ENCODE measurements at regions not wholly inside any gene's neighbourhood (a gene's known extent, or its start where the extent isn't known, plus 50 kb on each side); places are given as distances from the start of the nearest gene placed in this dataset.

- peak; percentile 86 for DNase-seq (ENCODE audit: low read depth)
Measured at GRCh38 chr2:176642074-176642473, 372.8 kb downstream of the MTX2 start.

- DNase-seq (ENCODE audit: low read depth): peak; percentile 78
Measured at GRCh38 chr2:176643646-176644045, 374.4 kb downstream of the MTX2 start.

DNA sequence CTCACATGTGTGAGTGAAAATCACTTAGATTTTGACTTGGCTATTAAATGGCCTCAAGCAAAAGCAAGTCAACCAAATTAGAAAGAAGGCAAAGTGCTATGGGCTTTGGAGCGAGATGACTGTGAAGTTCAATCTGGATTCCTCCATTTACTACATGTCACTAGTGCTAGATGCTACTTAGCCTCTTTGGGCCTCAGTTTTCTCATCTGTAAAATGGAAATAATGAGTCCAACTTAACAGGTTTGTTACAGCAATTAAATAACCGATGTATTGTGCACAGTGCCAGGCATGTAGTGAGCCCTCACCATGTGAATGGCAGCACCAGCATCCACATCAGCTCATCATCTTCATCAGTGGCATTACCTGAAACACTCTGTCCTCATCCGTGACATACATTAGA is 376.3 kb downstream of the MTX2 start:
- no peak for DNase-seq (ENCODE audit: low read depth)

DNA sequence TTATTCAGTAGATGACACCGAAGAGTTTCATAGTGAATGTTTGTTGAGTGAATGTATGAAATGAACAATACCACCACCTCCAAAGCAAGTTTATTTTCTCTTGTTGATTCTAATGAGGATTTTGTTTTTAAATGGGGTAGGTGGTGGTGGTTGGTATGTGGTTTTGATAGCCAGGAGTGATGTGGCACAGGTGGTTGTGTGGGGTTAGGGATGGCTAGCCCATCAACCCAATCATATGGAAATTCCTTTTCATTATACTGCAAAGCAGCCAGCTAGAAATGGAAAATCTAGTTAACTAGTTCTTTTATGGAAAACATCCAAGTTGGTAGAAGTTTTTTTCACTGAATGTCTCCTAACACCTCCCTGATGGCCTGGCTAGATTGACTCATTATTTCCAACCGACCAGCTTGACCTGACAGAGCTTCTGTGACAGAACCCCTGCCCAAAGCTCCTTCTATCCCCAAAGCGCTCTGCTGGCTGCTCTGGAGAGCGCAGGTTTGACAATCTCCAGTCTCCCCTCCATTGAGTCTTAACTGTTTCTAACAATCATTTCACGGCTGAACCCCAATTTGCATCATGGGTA is 376.9 kb downstream of the MTX2 start:
- DNase-seq (ENCODE audit: low read depth): no peak

DNA sequence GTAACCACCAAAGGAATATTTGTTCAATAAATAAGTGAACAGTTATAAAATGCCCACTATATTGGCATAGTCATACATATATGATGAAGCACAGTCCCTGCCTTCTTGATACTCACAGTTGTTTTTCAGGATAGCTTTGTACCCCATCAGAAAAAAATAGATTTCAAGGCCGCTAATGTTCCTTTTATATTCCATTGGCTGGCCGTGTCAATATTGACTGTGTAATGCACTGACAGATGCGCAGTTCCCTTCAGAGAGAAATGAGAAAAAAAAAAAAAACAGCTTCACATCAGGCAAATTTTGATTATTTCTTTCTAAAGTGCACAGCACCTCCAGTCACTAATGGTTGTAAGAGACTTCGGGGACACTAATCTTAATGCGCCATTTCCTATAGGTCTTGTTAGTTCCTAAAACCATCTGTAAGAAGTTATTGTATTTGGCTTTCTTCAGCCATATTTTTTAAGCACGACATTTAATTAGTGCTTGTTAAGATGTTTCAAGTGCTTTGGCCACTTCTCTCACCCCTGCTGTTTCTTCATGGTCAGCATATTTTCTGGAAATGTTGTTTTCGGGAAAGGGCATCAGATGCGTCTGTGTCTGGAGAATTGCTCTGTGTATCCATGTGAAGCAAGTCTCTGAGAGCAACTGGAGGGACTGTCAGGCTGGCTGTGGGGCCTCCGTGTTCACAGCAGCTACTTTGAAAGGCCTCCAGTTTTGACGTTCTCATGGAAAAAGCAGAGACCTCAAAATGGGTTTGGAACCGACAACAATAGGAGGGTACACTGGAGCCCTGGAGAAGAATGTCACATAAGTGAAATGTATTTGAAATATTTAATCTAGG is 378.3 kb downstream of the MTX2 start:
- DNase-seq (ENCODE audit: low read depth): no peak

DNA sequence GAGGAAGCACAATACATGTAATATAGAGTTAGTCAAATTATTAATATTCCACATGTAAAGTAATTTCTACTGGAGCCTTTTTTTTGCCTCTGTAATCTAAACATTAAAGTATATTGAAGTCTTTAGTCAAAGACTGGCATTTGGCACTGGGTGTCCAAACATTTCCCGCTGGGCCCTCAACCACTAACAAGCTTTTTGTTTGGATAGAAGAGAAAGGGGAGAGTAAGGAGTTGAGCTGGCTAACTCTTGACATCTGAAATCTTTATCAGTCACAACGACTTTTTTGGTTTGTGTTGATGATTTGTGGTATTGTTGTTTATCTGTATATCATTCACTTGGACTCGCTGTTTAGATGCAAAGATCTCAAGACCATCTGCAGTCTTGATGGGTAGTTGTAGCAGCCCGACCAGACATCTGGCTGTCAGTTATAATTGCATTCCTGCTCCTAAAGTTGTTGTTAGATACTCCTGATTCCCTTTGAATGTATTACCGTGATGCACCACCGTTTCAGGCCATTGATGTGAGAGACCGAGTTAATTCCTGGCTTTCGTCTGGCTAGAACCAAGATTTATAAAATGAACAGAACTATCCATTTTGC is 379.6 kb downstream of the MTX2 start:
- no peak for DNase-seq (ENCODE audit: low read depth)

DNA sequence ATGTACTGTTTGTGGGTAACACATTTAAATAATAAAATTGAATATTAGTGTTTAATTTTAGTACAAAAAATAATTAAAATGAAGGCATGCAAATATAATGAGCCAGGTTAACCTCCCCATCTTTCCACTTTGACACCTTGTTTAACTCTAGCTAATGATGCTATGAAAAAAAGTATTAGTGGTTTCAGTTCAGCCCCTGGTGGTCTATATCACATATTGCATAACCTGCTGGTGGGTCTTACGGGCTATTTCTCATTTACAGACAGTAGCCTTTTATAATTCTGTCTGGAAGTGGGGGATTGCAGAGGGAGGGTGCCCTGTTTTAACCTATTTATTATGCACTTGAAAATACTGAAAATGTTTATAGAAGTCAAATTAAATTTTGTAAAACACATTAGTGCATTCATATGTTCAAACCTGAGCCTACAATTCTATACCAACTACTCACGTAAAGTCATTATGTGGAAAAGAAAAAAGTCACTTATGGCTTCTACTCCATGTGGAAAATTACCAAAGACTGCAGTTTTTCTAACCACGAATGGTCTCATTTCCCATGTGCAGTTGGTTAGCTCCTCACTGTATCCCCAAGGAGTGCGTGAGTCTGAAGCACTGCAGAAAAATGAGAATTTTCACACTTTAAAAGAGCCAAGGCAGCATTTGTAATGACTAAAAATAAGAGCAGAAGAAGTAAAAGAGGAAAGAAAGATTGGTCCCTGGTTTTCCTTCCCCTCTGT is 381.0 kb downstream of the MTX2 start:
- DNase-seq (ENCODE audit: low read depth): no peak

DNA sequence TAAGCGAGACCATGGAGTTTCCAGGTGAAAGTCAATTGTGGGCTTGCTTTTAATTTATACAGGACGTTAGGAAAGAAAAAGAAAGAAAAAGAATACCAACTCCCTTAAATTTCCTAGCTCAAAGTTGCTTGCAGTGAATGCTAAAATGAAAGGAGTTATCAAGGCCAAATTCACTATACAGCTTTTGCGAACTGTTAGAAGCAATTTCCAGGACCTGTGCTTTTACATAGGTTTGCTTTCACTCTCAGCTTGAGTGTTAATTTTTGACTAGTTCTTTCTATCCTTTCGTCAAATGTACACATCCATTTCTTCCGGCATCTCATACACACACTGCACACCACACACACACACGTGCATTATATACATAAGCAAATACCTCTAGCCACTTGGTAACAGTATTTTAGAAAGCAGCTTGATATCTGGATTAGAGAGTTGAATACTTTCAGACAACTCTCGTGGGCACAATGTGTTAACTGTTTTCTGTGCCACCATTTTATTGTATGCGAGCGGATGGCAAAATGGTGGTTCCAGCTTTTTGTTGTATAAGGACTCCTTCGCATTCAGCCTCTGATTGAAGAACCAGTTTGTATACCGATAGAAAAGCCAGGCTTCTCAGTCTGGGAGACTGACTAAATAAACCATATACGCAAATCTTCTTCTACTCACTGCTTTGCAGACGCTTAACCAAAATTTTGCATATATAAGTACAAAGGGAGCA is 381.8 kb downstream of the MTX2 start:
- no peak for DNase-seq (ENCODE audit: low read depth)

GRCh38 chr2:176652300-176653182 is 383.3 kb downstream of the MTX2 start:
- DNase-seq (ENCODE audit: low read depth): peak; percentile 59

- peak; percentile 83 for DNase-seq (ENCODE audit: low read depth)
Measured at GRCh38 chr2:176653479-176654443, 384.5 kb downstream of the MTX2 start.

DNA sequence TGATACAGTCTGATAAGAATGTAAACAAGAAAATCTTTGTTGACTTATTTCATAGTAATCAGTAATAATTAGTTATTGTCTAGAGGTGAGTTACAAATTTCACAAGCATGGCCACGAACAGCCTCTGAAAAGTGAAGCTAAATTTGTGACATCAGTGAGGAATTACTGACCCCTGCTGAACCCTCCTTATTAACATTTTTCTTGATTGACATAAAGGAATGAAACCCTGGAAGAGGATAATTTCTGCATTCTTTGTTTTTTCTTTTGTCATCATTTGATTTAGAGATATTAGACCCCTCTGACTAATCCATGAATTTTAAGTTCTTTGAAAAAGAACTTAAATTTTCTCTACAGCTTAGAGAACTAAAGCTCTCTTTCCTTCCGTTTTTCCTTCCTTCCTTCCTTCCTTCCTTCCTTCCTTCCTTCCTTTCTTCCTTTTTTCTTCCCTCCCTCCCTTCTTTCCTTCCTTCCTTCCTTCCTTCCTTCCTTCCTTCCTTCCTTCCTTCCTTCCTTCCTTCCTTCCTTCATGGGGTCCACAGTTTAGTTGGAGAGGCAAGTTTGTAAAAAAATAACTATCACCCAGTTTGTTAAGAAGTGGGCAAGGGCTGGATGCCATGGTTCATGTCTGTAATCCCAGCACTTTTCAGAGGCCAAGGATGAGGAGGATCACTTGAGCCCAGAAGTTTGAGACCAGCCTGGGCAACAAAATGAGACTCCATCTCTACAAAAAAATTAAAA is 387.0 kb downstream of the MTX2 start:
- no peak for DNase-seq (ENCODE audit: low read depth)

DNA sequence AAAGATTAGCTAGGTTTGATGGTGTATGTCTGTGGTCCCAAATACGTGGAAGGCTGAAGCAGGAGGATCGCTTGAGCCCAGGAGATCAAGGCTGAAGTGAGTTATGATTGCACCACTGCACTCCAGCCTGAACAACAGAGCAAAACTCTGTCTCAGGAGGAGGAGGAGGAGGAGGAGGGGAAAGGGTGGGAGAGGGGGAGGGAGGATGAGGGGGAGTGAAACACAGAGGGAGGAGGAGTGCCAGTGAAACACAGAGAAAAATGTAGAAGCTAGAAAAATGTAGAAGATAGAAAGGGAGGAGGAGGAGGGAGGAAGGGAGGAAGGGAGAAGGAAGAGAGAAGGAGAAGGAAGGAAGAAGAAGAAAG is 387.5 kb downstream of the MTX2 start:
- DNase-seq (ENCODE audit: low read depth): no peak

- no peak for DNase-seq (ENCODE audit: low read depth)
Measured at GRCh38 chr2:176657393-176657792, 388.2 kb downstream of the MTX2 start.

DNA sequence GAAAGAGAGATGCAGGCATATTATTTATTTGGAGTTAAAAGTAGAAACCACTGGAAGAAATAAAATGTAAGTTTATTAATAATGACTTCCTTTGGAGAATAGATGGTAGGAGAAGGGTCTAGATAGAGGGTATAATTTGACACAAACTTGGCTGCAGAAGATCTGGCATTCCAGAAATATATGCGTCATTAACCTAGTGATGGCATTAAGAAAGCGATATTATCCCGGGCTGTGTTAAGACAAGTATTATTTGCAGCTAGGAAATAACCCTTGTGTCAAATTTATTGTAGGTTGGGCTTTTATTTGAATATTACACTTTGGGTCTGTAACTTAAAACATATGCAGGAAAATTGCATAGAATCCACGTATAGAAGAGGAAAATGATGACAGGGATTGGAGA is 389.5 kb downstream of the MTX2 start:
- no peak for DNase-seq (ENCODE audit: low read depth)

GRCh38 chr2:176662753-176663152 is 393.5 kb downstream of the MTX2 start:
- DNase-seq (ENCODE audit: low read depth): no peak

DNA sequence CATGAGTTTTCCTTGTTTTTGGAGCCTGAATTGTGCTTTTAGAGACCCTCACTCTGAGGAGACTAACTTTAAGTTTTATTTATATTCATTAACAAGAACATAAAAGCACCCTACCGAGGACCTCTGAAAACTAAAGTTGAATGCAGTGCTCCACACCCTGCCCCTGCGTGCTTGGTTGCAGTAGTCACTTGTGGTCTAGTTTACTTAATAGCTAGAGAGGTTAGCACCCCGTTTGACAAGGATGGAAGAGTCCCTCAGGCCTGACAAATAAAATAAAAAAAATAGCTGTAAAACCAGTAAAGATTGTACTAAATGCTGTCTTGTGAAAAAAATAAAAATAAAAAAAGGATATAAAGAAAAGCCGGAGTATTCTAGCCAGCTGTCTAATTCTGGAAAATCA is 395.2 kb downstream of the MTX2 start:
- DNase-seq (ENCODE audit: low read depth): no peak

DNA sequence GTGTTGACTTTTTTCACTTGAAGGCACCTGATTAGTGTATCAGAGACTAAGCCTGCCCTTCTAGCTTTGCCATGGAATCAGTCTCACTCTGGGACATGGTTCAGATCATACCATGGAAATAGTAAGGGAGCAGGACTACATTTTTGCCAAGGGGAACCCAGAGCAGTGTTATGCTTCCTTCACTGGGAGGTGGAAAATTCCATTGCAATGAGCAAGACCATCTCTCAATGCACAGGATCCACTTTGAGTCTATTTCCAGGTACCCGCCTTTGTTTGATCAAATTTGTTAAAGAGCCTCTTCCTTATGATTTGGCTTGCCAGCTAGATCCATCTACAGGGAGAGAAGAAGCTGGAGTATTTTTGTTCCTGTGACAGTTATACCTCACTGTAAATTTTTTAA is 395.8 kb downstream of the MTX2 start:
- DNase-seq (ENCODE audit: low read depth): no peak

DNA sequence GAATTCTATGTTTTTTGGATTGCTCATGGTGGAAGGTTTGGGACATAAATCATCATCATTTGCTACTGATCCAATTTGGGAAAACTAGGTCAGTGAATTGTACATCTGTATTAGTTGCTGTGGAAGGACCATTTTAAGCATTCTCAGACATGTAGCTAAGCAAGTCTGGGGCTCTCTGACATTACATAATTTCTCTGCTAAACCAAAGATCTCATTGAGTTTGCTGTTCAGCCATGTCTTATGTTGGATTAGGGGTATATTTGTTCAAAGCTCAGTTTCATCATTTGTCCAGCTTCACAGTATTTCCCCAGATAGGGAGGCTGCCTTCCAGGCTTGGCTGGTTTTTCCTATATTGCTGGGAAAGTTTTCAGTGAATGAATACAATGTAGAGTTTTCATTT is 399.7 kb downstream of the MTX2 start:
- no peak for DNase-seq (ENCODE audit: low read depth)
